ENCODE measurements at regions not wholly inside any gene's neighbourhood (a gene's known extent, or its start where the extent isn't known, plus 50 kb on each side); places are given as distances from the start of the nearest gene placed in this dataset.
"Not testable (repeated sequence)": the region's sequence is repeated elsewhere in the genome, so short reads cannot be mapped to it uniquely, and the experiment has no call there.

- TF ChIP-seq CTCF (IDR thresholded peaks at IDR 0.05 in 2 of 3, conservative IDR thresholded peaks at IDR 0.05 in 1 of 3; ENCODE audit: borderline replicate concordance in 1 of 3, insufficient read depth in 1 of 3, low read depth in 2 of 3, low read length in 2 of 3); CBX3 (IDR thresholded peaks at IDR 0.05; ENCODE audit: low read depth); EZH2phosphoT487 (IDR thresholded peaks at IDR 0.05; ENCODE audit: borderline replicate concordance); POLR2AphosphoS5 (IDR thresholded peaks at IDR 0.05; ENCODE audit: low read depth, low read length): not testable (repeated sequence)
Observed at GRCh38 chr4:189560605-189561004, 380.1 kb upstream of the FRG1 start.
